H9 (cell line): ENCODE measurements at regions not wholly inside any gene's neighbourhood (a gene's known extent, or its start where the extent isn't known, plus 50 kb on each side); places are given as distances from the start of the nearest gene placed in this dataset.

Source experiments
- DNase-seq: peaks from one replicate; pipeline ENCODE4 v3.0.0-alpha.2; 2017
- H2AFZ ChIP-seq: one replicate; pipeline ENCODE4 v1.6.1; 2013; ENCODE audit warnings: mild to moderate bottlenecking, low read length, control low read depth, moderate library complexity
- H2AK5ac ChIP-seq: 2 replicates; pipeline ENCODE4 v1.6.1; 2013; ENCODE audit warnings: low read length, control low read depth, mixed read lengths; ENCODE audit not compliant: insufficient read length
- H2BK120ac ChIP-seq: one replicate; pipeline ENCODE4 v1.6.1; 2013; ENCODE audit warnings: low read depth, mild to moderate bottlenecking, low read length, control low read depth, inconsistent platforms; ENCODE audit not compliant: poor library complexity, severe bottlenecking
- H2BK12ac ChIP-seq: 2 replicates; pipeline ENCODE4 v1.6.1; 2013; ENCODE audit warnings: low read length, control low read depth, mixed read lengths, low read depth; ENCODE audit not compliant: insufficient read length
- H2BK15ac ChIP-seq: 2 replicates; pipeline ENCODE4 v1.6.1; 2013; ENCODE audit warnings: low read depth, low read length, control low read depth
- H2BK20ac ChIP-seq: one replicate; pipeline ENCODE4 v1.6.1; 2013; ENCODE audit warnings: low read depth, mild to moderate bottlenecking, low read length, control low read depth, inconsistent platforms; ENCODE audit not compliant: poor library complexity, severe bottlenecking
- H2BK5ac ChIP-seq: 2 replicates; pipeline ENCODE4 v1.6.1; 2013; ENCODE audit warnings: low read length, control low read depth, mixed read lengths; ENCODE audit not compliant: insufficient read length
- H3K14ac ChIP-seq: 2 replicates; pipeline ENCODE4 v1.6.1; 2013; ENCODE audit warnings: low read length, control low read depth; ENCODE audit not compliant: insufficient read depth
- H3K18ac ChIP-seq: 2 replicates; pipeline ENCODE4 v1.6.1; 2013; ENCODE audit warnings: low read depth, mild to moderate bottlenecking, mixed read lengths, low read length, control low read depth; ENCODE audit not compliant: insufficient read length
- H3K23ac ChIP-seq: 2 replicates; pipeline ENCODE4 v1.6.1; 2013; ENCODE audit warnings: low read length, control low read depth, mixed read lengths, low read depth; ENCODE audit not compliant: insufficient read length
- H3K23me2 ChIP-seq: 2 replicates; pipeline ENCODE4 v1.6.1; 2013; ENCODE audit warnings: low read depth, mild to moderate bottlenecking, mixed read lengths, low read length, control low read depth; ENCODE audit not compliant: insufficient read length, poor library complexity, severe bottlenecking
- H3K27ac ChIP-seq: 2 replicates; pipeline ENCODE4 v1.5.1; 2013; ENCODE audit warnings: low read length, control low read depth, mixed read lengths, low read depth; ENCODE audit not compliant: insufficient read length
- H3K27me3 ChIP-seq: 2 replicates; pipeline ENCODE4 v1.6.1; 2013; ENCODE audit warnings: low read length, control low read depth, inconsistent platforms; ENCODE audit not compliant: insufficient read depth
- H3K4ac ChIP-seq: 2 replicates; pipeline ENCODE4 v1.6.1; 2013; ENCODE audit warnings: low read depth, mild to moderate bottlenecking, control low read depth, inconsistent platforms, low read length, moderate library complexity
- H3K4me1 ChIP-seq: 2 replicates; pipeline ENCODE4 v1.6.1; 2013; ENCODE audit warnings: low read length, control low read depth, inconsistent platforms; ENCODE audit not compliant: insufficient read depth
- H3K4me2 ChIP-seq: 2 replicates; pipeline ENCODE4 v1.6.1; 2013; ENCODE audit warnings: low read length, control low read depth, mixed read lengths; ENCODE audit not compliant: insufficient read length, insufficient read depth
- H3K56ac ChIP-seq: 2 replicates; pipeline ENCODE4 v1.6.1; 2013; ENCODE audit warnings: low read depth, mild to moderate bottlenecking, mixed read lengths, low read length, control low read depth; ENCODE audit not compliant: insufficient read length
- H3K79me1 ChIP-seq: 2 replicates; pipeline ENCODE4 v1.6.1; 2013; ENCODE audit warnings: low read depth, mild to moderate bottlenecking, moderate library complexity, low read length, control low read depth, inconsistent platforms; ENCODE audit not compliant: insufficient read depth, poor library complexity, severe bottlenecking
- H3K79me2 ChIP-seq: 2 replicates; pipeline ENCODE4 v1.6.1; 2013; ENCODE audit warnings: low read length, control low read depth, inconsistent platforms; ENCODE audit not compliant: insufficient read depth
- H3K9ac ChIP-seq: 2 replicates; pipeline ENCODE4 v1.6.1; 2013; ENCODE audit warnings: low read length, control low read depth, mixed read lengths; ENCODE audit not compliant: insufficient read length; ENCODE audit errors: extremely low read depth
- H3K9me3 ChIP-seq: one replicate; pipeline ENCODE4 v1.6.1; 2013; ENCODE audit warnings: low read depth, low read length, inconsistent platforms; ENCODE audit not compliant: control insufficient read depth
- H3T11ph ChIP-seq: one replicate; pipeline ENCODE4 v1.6.1; 2013; ENCODE audit warnings: mild to moderate bottlenecking, low read length, control low read depth, inconsistent platforms
- H4K20me1 ChIP-seq: one replicate; pipeline ENCODE4 v1.6.1; 2013; ENCODE audit not compliant: control insufficient read depth, insufficient read length, insufficient read depth
- H4K5ac ChIP-seq: 2 replicates; pipeline ENCODE4 v1.6.1; 2013; ENCODE audit warnings: low read depth, mild to moderate bottlenecking, mixed read lengths, low read length, control low read depth; ENCODE audit not compliant: insufficient read length
- H4K8ac ChIP-seq: replicated peaks from 2 replicates; pipeline ENCODE4 v1.6.1; 2013; ENCODE audit warnings: low read length, control low read depth, mixed read lengths, low read depth; ENCODE audit not compliant: insufficient read length
- H4K91ac ChIP-seq: 2 replicates; pipeline ENCODE4 v1.6.1; 2013; ENCODE audit warnings: low read depth, mild to moderate bottlenecking, moderate library complexity, mixed read lengths, low read length, control low read depth; ENCODE audit not compliant: insufficient read length
- H3K27ac Mint-ChIP-seq, 3 experiments: 2 replicates in 2 of 3; 3 replicates in 1 of 3; pipeline ENCODE4 v1.8.0; 2020 to 2021; ENCODE audit warnings: mixed read lengths in 3 of 3, mild to moderate bottlenecking in 1 of 3, moderate library complexity in 1 of 3
- H3K27me3 Mint-ChIP-seq: 2 replicates; pipeline ENCODE4 v1.8.0; 2021; ENCODE audit warnings: low read depth, mild to moderate bottlenecking, moderate library complexity, mixed read lengths
- H3K36me3 Mint-ChIP-seq, 3 experiments: 2 replicates in 2 of 3; 3 replicates in 1 of 3; pipeline ENCODE4 v1.8.0; 2020 to 2021; ENCODE audit warnings: low read depth in 3 of 3, mixed read lengths in 3 of 3; ENCODE audit not compliant: insufficient read depth in 1 of 3
- H3K4me1 Mint-ChIP-seq, 2 experiments: 2 replicates each; pipeline ENCODE4 v1.8.0; 2020; ENCODE audit warnings: mixed read lengths in 2 of 2
- H3K4me3 Mint-ChIP-seq, 2 experiments: 2 replicates in 1 of 2; 3 replicates in 1 of 2; pipeline ENCODE4 v1.8.0; 2020 to 2021; ENCODE audit warnings: mild to moderate bottlenecking in 2 of 2, mixed read lengths in 2 of 2, moderate library complexity in 1 of 2
- H3K9me3 Mint-ChIP-seq, 2 experiments: 2 replicates in 1 of 2; 3 replicates in 1 of 2; pipeline ENCODE4 v1.8.0; 2020; ENCODE audit warnings: mild to moderate bottlenecking in 2 of 2, mixed read lengths in 2 of 2, moderate library complexity in 1 of 2
- WGBS: extraction: QIAGEN DNeasy Blood & Tissue Kit; methylation state at CpG from one replicate; pipeline ENCODE4 v1.1.7; 2013; ENCODE audit warnings: missing lambda C conversion rate, low lambda C conversion rate, mixed read lengths; ENCODE audit not compliant: insufficient read length; ENCODE audit errors: extremely low coverage; 5-methylcytosine and 5-hydroxymethylcytosine counted together
- TF ChIP-seq, protein P1 (sequence below): fragments of 200-600 bp; sonication (generic); conservative IDR thresholded peaks from 3 replicates; pipeline ENCODE4 v1.8.0; 2021; ENCODE audit warnings: antibody characterized with exemption, mild to moderate bottlenecking

DNA sequence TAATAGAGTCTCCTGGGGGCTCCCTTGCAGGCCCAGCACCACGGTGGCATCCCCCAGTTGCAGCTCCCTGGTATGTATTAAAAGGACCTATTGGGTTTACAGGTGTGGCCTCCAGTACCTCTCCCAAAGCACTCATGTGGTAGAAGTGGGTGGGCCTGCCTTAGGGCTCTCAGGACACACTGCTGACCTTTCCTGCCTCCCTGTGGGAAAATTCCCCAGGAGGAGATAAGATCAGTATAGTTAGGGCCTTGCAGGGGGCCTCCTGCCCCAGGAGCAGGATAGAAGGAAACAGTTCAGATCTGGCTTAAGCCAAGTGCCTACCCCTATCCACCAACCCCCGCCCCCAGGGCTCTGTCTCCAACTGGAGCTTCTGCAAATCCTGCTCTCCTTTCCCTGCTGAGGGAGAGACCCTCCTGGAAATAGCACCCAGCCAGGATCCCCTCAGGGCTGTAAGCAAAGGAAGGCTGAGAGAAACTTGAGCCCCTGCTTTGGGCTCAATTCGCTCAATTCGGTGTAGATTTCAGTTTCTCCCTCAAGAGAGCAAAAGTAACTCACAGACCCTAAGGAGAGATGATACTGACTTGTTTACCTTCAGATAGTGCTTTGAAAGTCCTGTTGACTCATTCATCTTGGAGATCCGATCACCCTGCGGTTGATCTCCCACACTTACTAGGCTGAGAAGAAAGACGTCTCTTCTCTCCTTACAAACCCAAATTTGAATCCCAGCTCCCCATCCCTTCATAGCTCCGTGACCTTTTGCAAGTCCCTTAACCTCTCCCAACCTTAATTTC, 130.6 kb downstream of the WDR11 start:
- Mint-ChIP-seq H3K36me3 (peaks cover 2 to 18% (median 8%) of the 10 kb centered on the region in 3 experiments; a peak in 5 of 7 replicates), H3K27me3 (peaks cover 51% of the 10 kb centered on the region), H3K27ac (0 out of 7 replicates have a peak overlapping the region, but pooled peaks of 1 of the 3 experiments have one; percentile 11), H3K9me3 (peaks cover 11 to 18% of the 10 kb centered on the region in 2 experiments; a peak in 4 of 5 replicates), H3K4me3 (peak overlapping the region in 1 of 2 experiments; percentile 21; a peak in 1 of 5 replicates), H3K4me1 (peaks cover 40 to 43% of the 10 kb centered on the region in 2 experiments)
- Histone ChIP-seq H3K9ac (no peak overlapping the region), H4K91ac (no peak overlapping the region), H4K5ac (no peak overlapping the region), H3K27me3 (peaks cover 6% of the 10 kb centered on the region; the same call in 1 of the 2 replicates), H2AFZ (no peak overlapping the region), H2AK5ac (no peak overlapping the region), H3K18ac (no peak overlapping the region), H3K4me2 (no peak overlapping the region), H4K20me1 (no peaks in the 10 kb centered on the region), H3K23ac (no peak overlapping the region), H2BK5ac (no peak overlapping the region), H3K56ac (no peak overlapping the region), H3K23me2 (peaks cover 9% of the 10 kb centered on the region), H3K4me1 (peaks cover 9% of the 10 kb centered on the region), H2BK12ac (no peak overlapping the region), H3K27ac (no peak overlapping the region), H3K14ac (no peak overlapping the region), H3K4ac (no peak overlapping the region), H3T11ph (no peak overlapping the region), H2BK120ac (no peak overlapping the region), H3K79me2 (no peaks in the 10 kb centered on the region), H2BK15ac (no peak overlapping the region), H3K79me1 (no peaks in the 10 kb centered on the region), H3K9me3 (peaks cover 10% of the 10 kb centered on the region), H4K8ac (no peak overlapping the region), H2BK20ac (no peak overlapping the region)
- DNase-seq: no peak
- TF ChIP-seq, protein P1, sequence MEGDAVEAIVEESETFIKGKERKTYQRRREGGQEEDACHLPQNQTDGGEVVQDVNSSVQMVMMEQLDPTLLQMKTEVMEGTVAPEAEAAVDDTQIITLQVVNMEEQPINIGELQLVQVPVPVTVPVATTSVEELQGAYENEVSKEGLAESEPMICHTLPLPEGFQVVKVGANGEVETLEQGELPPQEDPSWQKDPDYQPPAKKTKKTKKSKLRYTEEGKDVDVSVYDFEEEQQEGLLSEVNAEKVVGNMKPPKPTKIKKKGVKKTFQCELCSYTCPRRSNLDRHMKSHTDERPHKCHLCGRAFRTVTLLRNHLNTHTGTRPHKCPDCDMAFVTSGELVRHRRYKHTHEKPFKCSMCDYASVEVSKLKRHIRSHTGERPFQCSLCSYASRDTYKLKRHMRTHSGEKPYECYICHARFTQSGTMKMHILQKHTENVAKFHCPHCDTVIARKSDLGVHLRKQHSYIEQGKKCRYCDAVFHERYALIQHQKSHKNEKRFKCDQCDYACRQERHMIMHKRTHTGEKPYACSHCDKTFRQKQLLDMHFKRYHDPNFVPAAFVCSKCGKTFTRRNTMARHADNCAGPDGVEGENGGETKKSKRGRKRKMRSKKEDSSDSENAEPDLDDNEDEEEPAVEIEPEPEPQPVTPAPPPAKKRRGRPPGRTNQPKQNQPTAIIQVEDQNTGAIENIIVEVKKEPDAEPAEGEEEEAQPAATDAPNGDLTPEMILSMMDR: no peak
- no CpG with 5 or more reads among the region's 8 CpGs for WGBS
